ENCODE measurements at regions not wholly inside any gene's neighbourhood (a gene's known extent, or its start where the extent isn't known, plus 50 kb on each side); places are given as distances from the start of the nearest gene placed in this dataset.

GRCh38 chr16:6682142-6682811 is 650.4 kb upstream of the RBFOX1 start:
- DNase-seq, result peak in 4 of 5 donors; percentile 37 to 62 (median 48)
- Histone ChIP-seq H3K36me3 (ENCODE audit: control insufficient read depth in 2 of 3, insufficient read depth in 3 of 3, low read length in 3 of 3) (no peaks in the 10 kb centered on the region), H3K4me3 (ENCODE audit: low read length in 3 of 3) (no peak overlapping the region), H3K27me3 (ENCODE audit: control insufficient read depth, insufficient read depth, low read length) (no peaks in the 10 kb centered on the region), H3K4me1 (ENCODE audit: control insufficient read depth in 2 of 3, insufficient read depth in 2 of 3, low read depth in 1 of 3, low read length in 3 of 3) (no peaks in the 10 kb centered on the region), H3K9me3 (ENCODE audit: control insufficient read depth in 2 of 3, insufficient read depth in 1 of 3, low read length in 3 of 3) (no peaks in the 10 kb centered on the region), H3K27ac (ENCODE audit: low read depth in 2 of 2, low read length in 2 of 2) (no peak overlapping the region), H3K9ac (ENCODE audit: low read length in 3 of 3) (no peak overlapping the region)
- intact Hi-C loops (cut with DNase I), result no loop called here
- FAIRE-seq, result no peak
- TF ChIP-seq CTCF (IDR thresholded peaks at IDR 0.05; ENCODE audit: borderline replicate concordance, extremely low read depth, insufficient read depth), result peak; percentile 56

GRCh38 chr16:6678586-6678985 is 654.1 kb upstream of the RBFOX1 start:
- FAIRE-seq (no peak), DNase-seq (no peak)
- H3K4me1 ChIP-seq (ENCODE audit: control insufficient read depth in 2 of 3, insufficient read depth in 2 of 3, low read depth in 1 of 3, low read length in 3 of 3), result no peaks in the 10 kb centered on the region
- no peak overlapping the region for H3K4me3 ChIP-seq (ENCODE audit: low read length in 3 of 3)
- intact Hi-C loops (cut with DNase I), result no loop called here
- H3K9me3 ChIP-seq (ENCODE audit: control insufficient read depth in 2 of 3, insufficient read depth in 1 of 3, low read length in 3 of 3), result no peaks in the 10 kb centered on the region
- no peak for TF ChIP-seq CTCF (IDR thresholded peaks at IDR 0.05; ENCODE audit: borderline replicate concordance, extremely low read depth, insufficient read depth)
- H3K36me3 ChIP-seq (ENCODE audit: control insufficient read depth in 2 of 3, insufficient read depth in 3 of 3, low read length in 3 of 3), result no peaks in the 10 kb centered on the region
- H3K27me3 ChIP-seq (ENCODE audit: control insufficient read depth, insufficient read depth, low read length), result no peaks in the 10 kb centered on the region
- H3K9ac ChIP-seq (ENCODE audit: low read length in 3 of 3), result no peak overlapping the region
- no peak overlapping the region for H3K27ac ChIP-seq (ENCODE audit: low read depth in 2 of 2, low read length in 2 of 2)

- intact Hi-C loops (cut with DNase I), result no loop called here
- H3K36me3 ChIP-seq (ENCODE audit: control insufficient read depth in 2 of 3, insufficient read depth in 3 of 3, low read length in 3 of 3), result no peaks in the 10 kb centered on the region
- no peaks in the 10 kb centered on the region for H3K9me3 ChIP-seq (ENCODE audit: control insufficient read depth in 2 of 3, insufficient read depth in 1 of 3, low read length in 3 of 3)
- no peak overlapping the region for H3K27ac ChIP-seq (ENCODE audit: low read depth in 2 of 2, low read length in 2 of 2)
- no peak overlapping the region for H3K9ac ChIP-seq (ENCODE audit: low read length in 3 of 3)
- TF ChIP-seq CTCF (IDR thresholded peaks at IDR 0.05; ENCODE audit: borderline replicate concordance, extremely low read depth, insufficient read depth), result no peak
- FAIRE-seq, result no peak
- DNase-seq, result no peak
- H3K27me3 ChIP-seq (ENCODE audit: control insufficient read depth, insufficient read depth, low read length), result no peaks in the 10 kb centered on the region
- no peak overlapping the region for H3K4me3 ChIP-seq (ENCODE audit: low read length in 3 of 3)
- no peaks in the 10 kb centered on the region for H3K4me1 ChIP-seq (ENCODE audit: control insufficient read depth in 2 of 3, insufficient read depth in 2 of 3, low read depth in 1 of 3, low read length in 3 of 3)
Measured at GRCh38 chr16:6674071-6674470, 658.6 kb upstream of the RBFOX1 start.

GRCh38 chr16:6672507-6672906 is 660.1 kb upstream of the RBFOX1 start:
- no peaks in the 10 kb centered on the region for H3K9me3 ChIP-seq (ENCODE audit: control insufficient read depth in 2 of 3, insufficient read depth in 1 of 3, low read length in 3 of 3)
- no peaks in the 10 kb centered on the region for H3K27me3 ChIP-seq (ENCODE audit: control insufficient read depth, insufficient read depth, low read length)
- no peaks in the 10 kb centered on the region for H3K36me3 ChIP-seq (ENCODE audit: control insufficient read depth in 2 of 3, insufficient read depth in 3 of 3, low read length in 3 of 3)
- H3K9ac ChIP-seq (ENCODE audit: low read length in 3 of 3), result no peak overlapping the region
- intact Hi-C loops (cut with DNase I), result no loop called here
- no peak overlapping the region for H3K4me3 ChIP-seq (ENCODE audit: low read length in 3 of 3)
- H3K27ac ChIP-seq (ENCODE audit: low read depth in 2 of 2, low read length in 2 of 2), result no peak overlapping the region
- H3K4me1 ChIP-seq (ENCODE audit: control insufficient read depth in 2 of 3, insufficient read depth in 2 of 3, low read depth in 1 of 3, low read length in 3 of 3), result no peaks in the 10 kb centered on the region
- FAIRE-seq (no peak), DNase-seq (no peak)
- no peak for TF ChIP-seq CTCF (IDR thresholded peaks at IDR 0.05; ENCODE audit: borderline replicate concordance, extremely low read depth, insufficient read depth)
